IPS-NIHi7 (cell line): ENCODE measurements at regions not wholly inside any gene's neighbourhood (a gene's known extent, or its start where the extent isn't known, plus 50 kb on each side); places are given as distances from the start of the nearest gene placed in this dataset.
"Not testable (repeated sequence)": the region's sequence is repeated elsewhere in the genome, so short reads cannot be mapped to it uniquely, and the experiment has no call there.

Source experiments
- DNase-seq: peaks from one replicate; pipeline ENCODE4 v3.0.0; 2012; ENCODE audit warnings: mixed read lengths; ENCODE audit errors: extremely low spot score

DNA sequence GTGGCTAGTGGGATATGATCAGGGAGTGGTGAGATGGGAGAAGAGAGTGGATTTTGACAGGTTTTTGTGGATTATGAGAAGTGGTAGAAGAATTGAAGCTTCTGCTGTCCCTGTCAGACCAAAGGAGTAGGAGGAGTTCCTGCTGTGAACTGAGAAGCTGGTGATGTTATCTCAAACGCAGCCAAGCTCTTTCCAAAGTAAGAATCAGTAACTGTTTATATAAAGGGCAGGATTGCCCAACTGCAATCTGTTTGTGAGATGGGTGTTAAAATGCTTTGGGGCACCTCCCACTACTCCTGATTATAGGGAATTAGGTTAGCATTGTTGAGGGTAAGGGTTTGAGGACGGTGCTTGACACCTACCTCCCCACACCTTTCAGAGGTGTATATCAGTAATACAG, 60.5 kb upstream of the USP25 start:
- DNase-seq, result peak; percentile 13

DNA sequence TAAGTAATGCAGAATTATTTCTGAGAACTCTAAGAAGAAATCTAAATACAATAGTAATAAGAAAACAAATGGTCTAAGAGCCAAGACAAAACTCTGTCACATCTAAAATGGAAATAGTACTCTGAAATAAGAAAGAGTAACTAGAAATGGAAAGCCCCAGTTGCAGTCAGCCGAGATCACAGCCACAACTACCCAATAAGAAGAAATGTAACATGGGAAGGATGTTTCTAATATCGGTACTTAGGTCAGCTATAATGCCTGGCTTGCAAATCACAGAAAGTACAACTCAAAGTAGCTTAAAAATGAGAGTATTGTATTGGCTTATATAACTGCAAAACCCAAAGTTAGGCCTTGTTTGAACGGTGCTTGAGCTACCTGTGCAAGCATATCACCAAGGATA, 58.6 kb upstream of the USP25 start:
- no peak for DNase-seq

DNA sequence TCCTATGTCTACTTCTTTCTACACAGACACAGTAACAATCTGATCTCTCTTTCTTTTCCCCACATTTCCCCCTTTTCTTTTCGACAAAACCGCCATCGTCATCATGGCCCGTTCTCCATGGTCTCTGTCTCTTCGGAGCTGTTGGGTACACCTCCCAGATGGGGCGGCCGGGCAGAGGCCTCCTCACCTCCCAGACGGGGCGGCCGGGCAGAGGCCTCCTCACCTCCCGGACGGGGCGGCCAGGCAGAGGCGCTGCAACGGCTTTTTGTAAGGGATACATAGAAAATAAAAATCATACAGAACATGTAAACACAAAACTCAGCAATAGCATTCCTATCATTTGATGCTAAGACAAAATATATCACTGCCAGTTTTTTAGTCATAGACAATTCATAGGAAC, 57.2 kb upstream of the USP25 start:
- not testable (repeated sequence) for DNase-seq

GRCh38 chr21:15676935-15677334, 52.8 kb upstream of the USP25 start:
- no peak for DNase-seq

DNA sequence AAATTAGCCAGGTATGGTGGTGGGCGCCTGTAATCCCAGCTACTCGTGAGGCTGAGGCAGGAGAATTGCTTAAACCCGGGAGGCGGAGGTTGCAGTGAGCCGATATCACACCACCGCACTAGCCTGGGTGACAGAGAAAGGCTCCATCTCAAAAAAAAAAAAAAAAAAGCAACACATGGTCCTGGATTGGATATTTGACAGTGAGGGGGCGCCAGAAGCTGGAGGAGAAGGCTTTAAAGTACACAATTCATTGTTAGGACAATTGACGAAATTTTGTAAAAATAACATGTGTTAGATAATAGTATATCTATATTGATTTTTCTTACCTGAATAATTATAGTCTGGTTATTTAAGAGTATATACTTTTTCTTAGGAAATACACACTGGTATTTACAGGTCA, 50.2 kb upstream of the USP25 start:
- DNase-seq, result peak; percentile 13
